ENCODE measurements at regions not wholly inside any gene's neighbourhood (a gene's known extent, or its start where the extent isn't known, plus 50 kb on each side); places are given as distances from the start of the nearest gene placed in this dataset.

DNA sequence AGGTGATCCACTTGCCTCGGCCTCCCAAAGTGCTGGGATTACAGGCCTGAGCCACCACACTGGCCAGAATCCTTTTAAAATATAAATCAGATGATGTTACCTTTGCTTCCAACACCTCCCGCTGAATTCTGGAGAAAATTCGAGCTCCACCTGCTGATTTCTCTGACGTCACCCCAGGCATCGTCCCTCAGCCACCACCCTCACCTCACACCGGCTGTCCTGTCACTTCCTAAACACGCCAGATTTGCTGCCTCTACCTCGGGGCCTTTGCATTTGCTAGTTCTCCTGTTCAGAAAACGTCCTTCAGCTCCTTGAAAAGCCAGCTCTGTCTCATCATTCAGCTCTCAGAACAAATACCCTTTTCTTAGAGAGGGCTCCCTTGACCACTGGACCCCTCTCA is 57.9 kb downstream of the FBXO2 start:
- no peak for TF ChIP-seq FOXP1 (CRISPR knock-in tag; IDR thresholded peaks at IDR 0.05; ENCODE audit: borderline replicate concordance)
- TF ChIP-seq NFYB (CRISPR knock-in tag; conservative IDR thresholded peaks at IDR 0.05; ENCODE audit: low read depth), result no peak
- TF ChIP-seq, protein P1, sequence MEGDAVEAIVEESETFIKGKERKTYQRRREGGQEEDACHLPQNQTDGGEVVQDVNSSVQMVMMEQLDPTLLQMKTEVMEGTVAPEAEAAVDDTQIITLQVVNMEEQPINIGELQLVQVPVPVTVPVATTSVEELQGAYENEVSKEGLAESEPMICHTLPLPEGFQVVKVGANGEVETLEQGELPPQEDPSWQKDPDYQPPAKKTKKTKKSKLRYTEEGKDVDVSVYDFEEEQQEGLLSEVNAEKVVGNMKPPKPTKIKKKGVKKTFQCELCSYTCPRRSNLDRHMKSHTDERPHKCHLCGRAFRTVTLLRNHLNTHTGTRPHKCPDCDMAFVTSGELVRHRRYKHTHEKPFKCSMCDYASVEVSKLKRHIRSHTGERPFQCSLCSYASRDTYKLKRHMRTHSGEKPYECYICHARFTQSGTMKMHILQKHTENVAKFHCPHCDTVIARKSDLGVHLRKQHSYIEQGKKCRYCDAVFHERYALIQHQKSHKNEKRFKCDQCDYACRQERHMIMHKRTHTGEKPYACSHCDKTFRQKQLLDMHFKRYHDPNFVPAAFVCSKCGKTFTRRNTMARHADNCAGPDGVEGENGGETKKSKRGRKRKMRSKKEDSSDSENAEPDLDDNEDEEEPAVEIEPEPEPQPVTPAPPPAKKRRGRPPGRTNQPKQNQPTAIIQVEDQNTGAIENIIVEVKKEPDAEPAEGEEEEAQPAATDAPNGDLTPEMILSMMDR (IDR thresholded peaks at IDR 0.05), result no peak
- TF ChIP-seq, protein P2, sequence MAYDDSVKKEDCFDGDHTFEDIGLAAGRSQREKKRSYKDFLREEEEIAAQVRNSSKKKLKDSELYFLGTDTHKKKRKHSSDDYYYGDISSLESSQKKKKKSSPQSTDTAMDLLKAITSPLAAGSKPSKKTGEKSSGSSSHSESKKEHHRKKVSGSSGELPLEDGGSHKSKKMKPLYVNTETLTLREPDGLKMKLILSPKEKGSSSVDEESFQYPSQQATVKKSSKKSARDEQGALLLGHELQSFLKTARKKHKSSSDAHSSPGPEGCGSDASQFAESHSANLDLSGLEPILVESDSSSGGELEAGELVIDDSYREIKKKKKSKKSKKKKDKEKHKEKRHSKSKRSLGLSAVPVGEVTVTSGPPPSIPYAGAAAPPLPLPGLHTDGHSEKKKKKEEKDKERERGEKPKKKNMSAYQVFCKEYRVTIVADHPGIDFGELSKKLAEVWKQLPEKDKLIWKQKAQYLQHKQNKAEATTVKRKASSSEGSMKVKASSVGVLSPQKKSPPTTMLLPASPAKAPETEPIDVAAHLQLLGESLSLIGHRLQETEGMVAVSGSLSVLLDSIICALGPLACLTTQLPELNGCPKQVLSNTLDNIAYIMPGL (CRISPR knock-in tag; IDR thresholded peaks at IDR 0.05), result no peak
- TF ChIP-seq JUN (CRISPR knock-in tag; IDR thresholded peaks at IDR 0.05), result no peak
